Esophagus squamous epithelium (tissue), 4 donors: ENCODE measurements at regions not wholly inside any gene's neighbourhood (a gene's known extent, or its start where the extent isn't known, plus 50 kb on each side); places are given as distances from the start of the nearest gene placed in this dataset.

Experiments
- CTCF ChIP-seq, 6 experiments: fragments of 450-650 bp in 4 of 6; fragments of 200-600 bp in 2 of 6; sonication (generic) in 2 of 6; IDR thresholded peaks; one replicate each; pipeline ENCODE4 v1.5.1; 2016 to 2019; ENCODE audit warnings: antibody characterized with exemption in 6 of 6, mild to moderate bottlenecking in 4 of 6, moderate library complexity in 4 of 6
- POLR2A ChIP-seq, 4 donors: fragments of 450-650 bp; IDR thresholded peaks; one replicate each; pipeline ENCODE4 v1.6.1; 2017; ENCODE audit warnings: antibody characterized with exemption in 4 of 4, mild to moderate bottlenecking in 4 of 4, moderate library complexity in 3 of 4

GRCh38 chr15:70225416-70225815 lies 127.7 kb upstream of the TLE3 start:
- TF ChIP-seq CTCF (IDR thresholded peaks at IDR 0.05) (no peak), POLR2A (IDR thresholded peaks at IDR 0.05) (no peak)
